GM12878 (cell line): ENCODE measurements at regions not wholly inside any gene's neighbourhood (a gene's known extent, or its start where the extent isn't known, plus 50 kb on each side); places are given as distances from the start of the nearest gene placed in this dataset.

Experiments
- ATAC-seq: fragments of 200-7000 bp; cut with Tn5 transposase; 3 replicates; pipeline ENCODE4 v1.9.1; 2020; ENCODE audit warnings: mild to moderate bottlenecking, moderate library complexity
- BruUV-seq: library from RNA; stranded (reverse); fragments of 400-500 nt; replicated peaks from 2 replicates; lab custom pipeline; 2021; lab: Mats Ljungman, UMichigan
- CTCF ChIA-PET: fragments of 300-600 bp; sonication (Branson Sonifier 250); formaldehyde crosslinking; extraction: SDS; loops from one replicate; lab custom pipeline; 2021; ENCODE audit warnings: inconsistent platforms; lab: Yijun Ruan, JAX
- POLR2A ChIA-PET: fragments of 350-600 bp; formaldehyde crosslinking; extraction: SDS; loops from one replicate; lab custom pipeline; 2021; ENCODE audit warnings: inconsistent platforms; lab: Charles Lee
- RAD21 ChIA-PET: fragments of 300-600 bp; sonication (Branson Sonifier 250); formaldehyde crosslinking; loops from one replicate; lab custom pipeline; 2023; ENCODE audit warnings: antibody characterized with exemption; ENCODE audit not compliant: unreplicated experiment; lab: Charles Lee
- SMC1A ChIA-PET: fragments of 300-600 bp; sonication (Branson Sonifier 250); formaldehyde crosslinking; loops from one replicate; lab custom pipeline; 2023; ENCODE audit not compliant: unreplicated experiment, uncharacterized antibody; lab: Charles Lee
- DNase-seq: peaks from one replicate; pipeline ENCODE4 v3.0.0-alpha.2; 2011; ENCODE audit warnings: low read depth, low spot score
- FAIRE-seq: peaks from 3 replicates; lab custom pipeline; 2011; peaks lifted over from hg19 to GRCh38; lab: Jason Lieb, UNC
- H2AFZ ChIP-seq: 2 replicates; pipeline ENCODE4 v1.6.0; 2011; ENCODE audit warnings: low read depth, low read length, control low read depth; ENCODE audit not compliant: control insufficient read depth
- H3K27ac ChIP-seq: 2 replicates; pipeline ENCODE4 v1.5.1; 2011; ENCODE audit warnings: control low read depth; ENCODE audit not compliant: control insufficient read depth, insufficient read depth
- H3K27me3 ChIP-seq, 2 experiments: replicated peaks in 1 of 2; 2 replicates each; pipeline versions ENCODE4 v1.6.0 to v1.6.1; 2011; ENCODE audit warnings: low read length in 1 of 2; ENCODE audit not compliant: control insufficient read depth in 2 of 2, insufficient read depth in 2 of 2
- H3K36me3 ChIP-seq, 2 experiments: 2 replicates each; pipeline ENCODE4 v1.5.1; 2011; ENCODE audit warnings: low read length in 1 of 2; ENCODE audit not compliant: control insufficient read depth in 2 of 2, insufficient read depth in 2 of 2
- H3K4me1 ChIP-seq: 2 replicates; pipeline ENCODE4 v1.6.1; 2011; ENCODE audit warnings: mild to moderate bottlenecking, low read length, moderate library complexity, mixed read lengths; ENCODE audit not compliant: control insufficient read depth, insufficient read depth
- H3K4me2 ChIP-seq: 2 replicates; pipeline ENCODE4 v1.6.0; 2011; ENCODE audit warnings: control low read depth; ENCODE audit not compliant: control insufficient read depth, insufficient read depth
- H3K4me3 ChIP-seq: fragments of 200-600 bp; sonication (generic); 2 replicates; pipeline ENCODE4 v1.5.1; 2016
- H3K79me2 ChIP-seq: 2 replicates; pipeline ENCODE4 v1.6.0; 2011; ENCODE audit warnings: low read length; ENCODE audit not compliant: control insufficient read depth, insufficient read depth
- H3K9ac ChIP-seq: 2 replicates; pipeline ENCODE4 v1.8.0; 2011; ENCODE audit warnings: low read length, control low read depth, mixed read lengths; ENCODE audit not compliant: control insufficient read depth, insufficient read depth
- H3K9me3 ChIP-seq: replicated peaks from 3 replicates; pipeline ENCODE4 v1.5.1; 2011; ENCODE audit warnings: mild to moderate bottlenecking, low read length; ENCODE audit not compliant: control insufficient read depth, insufficient read depth
- H4K20me1 ChIP-seq: 2 replicates; pipeline ENCODE4 v1.6.0; 2011; ENCODE audit not compliant: control insufficient read depth, insufficient read depth
- FOXM1 ChIP-seq: IDR thresholded peaks from 2 replicates; pipeline ENCODE4 v1.6.1; 2012; ENCODE audit warnings: low read depth, mild to moderate bottlenecking, inconsistent platforms, low read length, moderate library complexity
- HSF1 ChIP-seq: fragments of 150-350 bp; IDR thresholded peaks from 2 replicates; pipeline ENCODE4 v1.6.1; 2014; ENCODE audit warnings: mild to moderate bottlenecking, low read depth, low read length
- IRF5 ChIP-seq: fragments of 450-650 bp; IDR thresholded peaks from 2 replicates; pipeline ENCODE4 v1.6.1; 2017; ENCODE audit warnings: borderline replicate concordance
- NBN ChIP-seq: fragments of 450-650 bp; IDR thresholded peaks from 2 replicates; pipeline ENCODE4 v1.6.1; 2016
- REST ChIP-seq: IDR thresholded peaks from 2 replicates; pipeline ENCODE4 v1.6.1; 2012; ENCODE audit warnings: mild to moderate bottlenecking, low read depth, low read length
- ZNF274 ChIP-seq: IDR thresholded peaks from one replicate; pipeline ENCODE4 v1.8.0; 2011; ENCODE audit not compliant: insufficient read length, insufficient read depth
- WGBS: methylation state at CpG from one replicate; pipeline ENCODE4 v1.1.6; 2016; ENCODE audit warnings: low lambda C conversion rate; ENCODE audit not compliant: insufficient replicate concordance, insufficient coverage; ENCODE audit errors: missing lambda C conversion rate; 5-methylcytosine and 5-hydroxymethylcytosine counted together
- in situ Hi-C: fragments of 300-500 bp; cut with MboI; formaldehyde crosslinking; loops from 9 replicates; pipeline ENCODE4 v1.14.3; 2018; ENCODE audit warnings: mixed read lengths
- intact Hi-C: fragments of 100-400 bp; cut with micrococcal nuclease; formaldehyde crosslinking; loops from one replicate; pipeline ENCODE4 v1.14.2; 2022; ENCODE audit not compliant: unreplicated experiment
- TF ChIP-seq, protein P1 (sequence below): IDR thresholded peaks from 2 replicates; pipeline ENCODE4 v1.6.1; 2011; ENCODE audit warnings: borderline replicate concordance, low read depth, mild to moderate bottlenecking, moderate library complexity, low read length; ENCODE audit not compliant: insufficient read depth, poor library complexity, severe bottlenecking

- H2AFZ ChIP-seq, result no peak overlapping the region
- in situ Hi-C loops (no loop called here), intact Hi-C loops (no loop called here)
- no TSS peak for BruUV-seq
- FAIRE-seq (no peak), DNase-seq (no peak)
- H4K20me1 ChIP-seq, result no peaks in the 10 kb centered on the region
- H3K4me3 ChIP-seq, result no peak overlapping the region
- H3K9ac ChIP-seq, result no peak overlapping the region
- RAD21 ChIA-PET, result no interaction called here
- H3K27me3 ChIP-seq, result no peaks in the 10 kb centered on the region
- no peaks in the 10 kb centered on the region; the same call in 2 of the 3 replicates for H3K9me3 ChIP-seq
- TF ChIP-seq IRF5 (no peak), FOXM1 (no peak), NBN (no peak), HSF1 (no peak), REST (no peak), ZNF274 (no peak)
- TF ChIP-seq, protein P1, sequence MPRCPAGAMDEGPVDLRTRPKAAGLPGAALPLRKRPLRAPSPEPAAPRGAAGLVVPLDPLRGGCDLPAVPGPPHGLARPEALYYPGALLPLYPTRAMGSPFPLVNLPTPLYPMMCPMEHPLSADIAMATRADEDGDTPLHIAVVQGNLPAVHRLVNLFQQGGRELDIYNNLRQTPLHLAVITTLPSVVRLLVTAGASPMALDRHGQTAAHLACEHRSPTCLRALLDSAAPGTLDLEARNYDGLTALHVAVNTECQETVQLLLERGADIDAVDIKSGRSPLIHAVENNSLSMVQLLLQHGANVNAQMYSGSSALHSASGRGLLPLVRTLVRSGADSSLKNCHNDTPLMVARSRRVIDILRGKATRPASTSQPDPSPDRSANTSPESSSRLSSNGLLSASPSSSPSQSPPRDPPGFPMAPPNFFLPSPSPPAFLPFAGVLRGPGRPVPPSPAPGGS, result no peak
- TF ChIP-seq, all 136 proteins: peak for 0
- no peak for ATAC-seq
- Histone ChIP-seq H3K36me3 (no peaks in the 10 kb centered on the region), H3K27ac (no peak overlapping the region), H3K4me1 (no peaks in the 10 kb centered on the region), H3K79me2 (no peaks in the 10 kb centered on the region), H3K4me2 (no peak overlapping the region)
- ChIA-PET POLR2A (no interaction called here), SMC1A (no interaction called here), CTCF (no interaction called here)
- WGBS, result 11% methylated on average over 5 of the region's 5 CpGs
Measured at GRCh38 chr1:4276238-4276637, 376.2 kb upstream of the C1orf174 start.
